Activated CD8-positive, alpha-beta memory T cell treated with anti-CD3 and anti-CD28 coated beads, Interleukin-2, amount 10 ng/mL, durations not matched to agents 7 days and 5 days (primary cell): ENCODE measurements at regions not wholly inside any gene's neighbourhood (a gene's known extent, or its start where the extent isn't known, plus 50 kb on each side); places are given as distances from the start of the nearest gene placed in this dataset.

ENCODE experiments used
- ATAC-seq: fragments of 150-1000 bp; cut with Tn5 transposase; one replicate; pipeline ENCODE4 v1.10.0; 2021; ENCODE audit warnings: moderate library complexity
- CTCF ChIA-PET: fragments of 350-600 bp; sonication (Branson Sonifier 250); formaldehyde crosslinking; loops from one replicate; lab custom pipeline; 2021; ENCODE audit warnings: antibody characterized with exemption; lab: Charles Lee
- DNase-seq: peaks from one replicate; pipeline ENCODE4 v3.0.0-alpha.2; 2020
- H3K27ac Mint-ChIP-seq: one replicate; pipeline ENCODE4 v1.8.0; 2021; ENCODE audit warnings: mild to moderate bottlenecking, mixed read lengths
- H3K27me3 Mint-ChIP-seq: one replicate; pipeline ENCODE4 v1.8.0; 2021; ENCODE audit warnings: mixed read lengths
- H3K36me3 Mint-ChIP-seq: one replicate; pipeline ENCODE4 v1.8.0; 2021; ENCODE audit warnings: mild to moderate bottlenecking, mixed read lengths
- H3K4me1 Mint-ChIP-seq: one replicate; pipeline ENCODE4 v1.8.0; 2021; ENCODE audit warnings: mixed read lengths
- H3K4me3 Mint-ChIP-seq: one replicate; pipeline ENCODE4 v1.8.0; 2021; ENCODE audit warnings: mild to moderate bottlenecking, moderate library complexity, mixed read lengths
- H3K9me3 Mint-ChIP-seq: one replicate; pipeline ENCODE4 v1.8.0; 2022; ENCODE audit warnings: low read depth, mixed read lengths

- DNase-seq (no peak), ATAC-seq (no peak)
- CTCF ChIA-PET: no interaction called here
- no peaks in the 10 kb centered on the region for H3K27me3 Mint-ChIP-seq
- no peak overlapping the region for H3K4me3 Mint-ChIP-seq
- no peaks in the 10 kb centered on the region for H3K4me1 Mint-ChIP-seq
- H3K36me3 Mint-ChIP-seq: no peaks in the 10 kb centered on the region
- no peak overlapping the region for H3K27ac Mint-ChIP-seq
- no peaks in the 10 kb centered on the region for H3K9me3 Mint-ChIP-seq
Observed at GRCh38 chr14:53701108-53701875, 255.3 kb downstream of the BMP4 start.

- no peak for DNase-seq
- Mint-ChIP-seq H3K27me3 (no peaks in the 10 kb centered on the region), H3K36me3 (no peaks in the 10 kb centered on the region), H3K4me3 (no peak overlapping the region), H3K4me1 (no peaks in the 10 kb centered on the region), H3K27ac (no peak overlapping the region), H3K9me3 (no peaks in the 10 kb centered on the region)
- CTCF ChIA-PET: no interaction called here
- ATAC-seq: no peak
Observed at GRCh38 chr14:53696217-53696965, 260.2 kb downstream of the BMP4 start.

GRCh38 chr14:53695692-53696214 lies 260.9 kb downstream of the BMP4 start:
- ATAC-seq: no peak
- Mint-ChIP-seq H3K4me1 (no peaks in the 10 kb centered on the region), H3K4me3 (no peak overlapping the region), H3K36me3 (no peaks in the 10 kb centered on the region), H3K27ac (no peak overlapping the region), H3K9me3 (no peaks in the 10 kb centered on the region), H3K27me3 (no peaks in the 10 kb centered on the region)
- DNase-seq: no peak
- CTCF ChIA-PET: no interaction called here

- no peaks in the 10 kb centered on the region for H3K4me1 Mint-ChIP-seq
- H3K4me3 Mint-ChIP-seq: no peak overlapping the region
- H3K27me3 Mint-ChIP-seq: no peaks in the 10 kb centered on the region
- ATAC-seq (no peak), DNase-seq (no peak)
- H3K9me3 Mint-ChIP-seq: peaks cover 2% of the 10 kb centered on the region
- CTCF ChIA-PET: no interaction called here
- no peak overlapping the region for H3K27ac Mint-ChIP-seq
- H3K36me3 Mint-ChIP-seq: no peaks in the 10 kb centered on the region
Observed at GRCh38 chr14:53692885-53693284, 263.7 kb downstream of the BMP4 start.

- Mint-ChIP-seq H3K4me3 (no peak overlapping the region), H3K4me1 (no peaks in the 10 kb centered on the region), H3K36me3 (no peaks in the 10 kb centered on the region), H3K27me3 (no peaks in the 10 kb centered on the region), H3K27ac (no peak overlapping the region), H3K9me3 (peaks cover 2% of the 10 kb centered on the region)
- DNase-seq (no peak), ATAC-seq (no peak)
- CTCF ChIA-PET: no interaction called here
Observed at GRCh38 chr14:53692451-53692850, 264.2 kb downstream of the BMP4 start.

- Mint-ChIP-seq H3K27me3 (no peaks in the 10 kb centered on the region), H3K36me3 (no peaks in the 10 kb centered on the region), H3K4me3 (no peak overlapping the region), H3K9me3 (no peaks in the 10 kb centered on the region), H3K4me1 (no peaks in the 10 kb centered on the region), H3K27ac (no peak overlapping the region)
- ATAC-seq: no peak
- no peak for DNase-seq
- CTCF ChIA-PET: no interaction called here
Observed at GRCh38 chr14:53683229-53683628, 273.4 kb downstream of the BMP4 start.

GRCh38 chr14:53672526-53672925 lies 284.1 kb downstream of the BMP4 start:
- Mint-ChIP-seq H3K4me3 (no peak overlapping the region), H3K9me3 (peaks cover 2% of the 10 kb centered on the region), H3K4me1 (no peaks in the 10 kb centered on the region), H3K27me3 (no peaks in the 10 kb centered on the region), H3K36me3 (no peaks in the 10 kb centered on the region), H3K27ac (no peak overlapping the region)
- DNase-seq: no peak
- CTCF ChIA-PET: no interaction called here
- no peak for ATAC-seq

- Mint-ChIP-seq H3K36me3 (no peaks in the 10 kb centered on the region), H3K27ac (no peak overlapping the region), H3K9me3 (peaks cover 3% of the 10 kb centered on the region), H3K27me3 (no peaks in the 10 kb centered on the region), H3K4me3 (no peak overlapping the region), H3K4me1 (no peaks in the 10 kb centered on the region)
- no peak for ATAC-seq
- no peak for DNase-seq
- CTCF ChIA-PET: no interaction called here
Observed at GRCh38 chr14:53670701-53671100, 285.9 kb downstream of the BMP4 start.

- no peaks in the 10 kb centered on the region for H3K36me3 Mint-ChIP-seq
- no peak for DNase-seq
- H3K9me3 Mint-ChIP-seq: peaks cover 3% of the 10 kb centered on the region
- H3K27ac Mint-ChIP-seq: no peak overlapping the region
- CTCF ChIA-PET: no interaction called here
- no peaks in the 10 kb centered on the region for H3K4me1 Mint-ChIP-seq
- H3K4me3 Mint-ChIP-seq: no peak overlapping the region
- ATAC-seq: no peak
- H3K27me3 Mint-ChIP-seq: no peaks in the 10 kb centered on the region
Observed at GRCh38 chr14:53668897-53669296, 287.7 kb downstream of the BMP4 start.

GRCh38 chr14:53663709-53664108 lies 292.9 kb downstream of the BMP4 start:
- Mint-ChIP-seq H3K4me1 (no peaks in the 10 kb centered on the region), H3K9me3 (peaks cover 3% of the 10 kb centered on the region), H3K36me3 (no peaks in the 10 kb centered on the region), H3K27ac (no peak overlapping the region), H3K27me3 (no peaks in the 10 kb centered on the region), H3K4me3 (no peak overlapping the region)
- no peak for ATAC-seq
- DNase-seq: no peak
- CTCF ChIA-PET: no interaction called here

GRCh38 chr14:53655080-53655785 lies 301.4 kb downstream of the BMP4 start:
- DNase-seq: no peak
- H3K4me3 Mint-ChIP-seq: no peak overlapping the region
- peaks cover 3% of the 10 kb centered on the region for H3K27me3 Mint-ChIP-seq
- H3K4me1 Mint-ChIP-seq: no peaks in the 10 kb centered on the region
- no peaks in the 10 kb centered on the region for H3K36me3 Mint-ChIP-seq
- no peak overlapping the region for H3K27ac Mint-ChIP-seq
- ATAC-seq: no peak
- H3K9me3 Mint-ChIP-seq: peaks cover 4% of the 10 kb centered on the region
- CTCF ChIA-PET: no interaction called here

GRCh38 chr14:53652068-53652467 lies 304.6 kb downstream of the BMP4 start:
- DNase-seq (no peak), ATAC-seq (no peak)
- CTCF ChIA-PET: no interaction called here
- Mint-ChIP-seq H3K27me3 (no peaks in the 10 kb centered on the region), H3K9me3 (peaks cover under 1% of the 10 kb centered on the region), H3K27ac (no peak overlapping the region), H3K36me3 (no peaks in the 10 kb centered on the region), H3K4me1 (no peaks in the 10 kb centered on the region), H3K4me3 (no peak overlapping the region)

- no peaks in the 10 kb centered on the region for H3K9me3 Mint-ChIP-seq
- H3K27ac Mint-ChIP-seq: no peak overlapping the region
- DNase-seq (no peak), ATAC-seq (no peak)
- H3K27me3 Mint-ChIP-seq: no peaks in the 10 kb centered on the region
- CTCF ChIA-PET: interaction anchor here (0.8 kb wide), 1 partner anchor 238 kb away, joined by 3 read pairs; no protein-coding TSS in a partner anchor
- no peaks in the 10 kb centered on the region for H3K4me1 Mint-ChIP-seq
- H3K36me3 Mint-ChIP-seq: no peaks in the 10 kb centered on the region
- H3K4me3 Mint-ChIP-seq: no peak overlapping the region
Observed at GRCh38 chr14:53651096-53651740, 305.4 kb downstream of the BMP4 start.
